HG03196 (cell line): ENCODE measurements at regions not wholly inside any gene's neighbourhood (a gene's known extent, or its start where the extent isn't known, plus 50 kb on each side); places are given as distances from the start of the nearest gene placed in this dataset.

Source experiments
- ATAC-seq: cut with Tn5 transposase; IDR thresholded peaks from one replicate; pipeline ENCODE4 v1.9.1; 2021; ENCODE audit not compliant: unreplicated experiment

- no peak for ATAC-seq
These were observed 95.4 kb downstream of the DIPK2A start for GRCh38 chr3:144067059-144067458.

GRCh38 chr3:144073698-144074097 is 102.1 kb downstream of the DIPK2A start:
- no peak for ATAC-seq

GRCh38 chr3:144079634-144080033 is 108.0 kb downstream of the DIPK2A start:
- ATAC-seq, result no peak

- ATAC-seq, result no peak
These were observed 113.3 kb downstream of the DIPK2A start for GRCh38 chr3:144084929-144085328.

GRCh38 chr3:144085964-144086363 is 114.3 kb downstream of the DIPK2A start:
- ATAC-seq, result no peak

GRCh38 chr3:144096016-144096415 is 124.4 kb downstream of the DIPK2A start:
- ATAC-seq, result no peak

GRCh38 chr3:144097163-144097562 is 125.5 kb downstream of the DIPK2A start:
- ATAC-seq, result no peak

GRCh38 chr3:144098691-144099090 is 127.1 kb downstream of the DIPK2A start:
- no peak for ATAC-seq

- ATAC-seq, result no peak
These were observed 130.8 kb downstream of the DIPK2A start for GRCh38 chr3:144102421-144102820.

GRCh38 chr3:144104186-144104585 is 132.6 kb downstream of the DIPK2A start:
- ATAC-seq, result no peak

- ATAC-seq, result no peak
These were observed 133.1 kb downstream of the DIPK2A start for GRCh38 chr3:144104679-144105078.

GRCh38 chr3:144105542-144105941 is 133.9 kb downstream of the DIPK2A start:
- ATAC-seq, result no peak

- no peak for ATAC-seq
These were observed 135.3 kb downstream of the DIPK2A start for GRCh38 chr3:144106970-144107369.

GRCh38 chr3:144107923-144108322 is 136.3 kb downstream of the DIPK2A start:
- ATAC-seq, result no peak

- ATAC-seq, result peak; percentile 95
These were observed 138.3 kb downstream of the DIPK2A start for GRCh38 chr3:144109944-144110343.

- no peak for ATAC-seq
These were observed 140.4 kb downstream of the DIPK2A start for GRCh38 chr3:144112036-144112435.

- no peak for ATAC-seq
These were observed 140.8 kb downstream of the DIPK2A start for GRCh38 chr3:144112437-144112836.

- ATAC-seq, result no peak
These were observed 143.1 kb downstream of the DIPK2A start for GRCh38 chr3:144114767-144115166.

- no peak for ATAC-seq
These were observed 148.0 kb downstream of the DIPK2A start for GRCh38 chr3:144119633-144120032.

- no peak for ATAC-seq
These were observed 150.0 kb downstream of the DIPK2A start for GRCh38 chr3:144121661-144122060.

GRCh38 chr3:144127014-144127413 is 155.4 kb downstream of the DIPK2A start:
- no peak for ATAC-seq

- no peak for ATAC-seq
These were observed 156.1 kb downstream of the DIPK2A start for GRCh38 chr3:144127700-144128099.

GRCh38 chr3:144128108-144128892 is 156.7 kb downstream of the DIPK2A start:
- ATAC-seq, result peak; percentile 98
